GM18909 (cell line): ENCODE measurements at regions not wholly inside any gene's neighbourhood (a gene's known extent, or its start where the extent isn't known, plus 50 kb on each side); places are given as distances from the start of the nearest gene placed in this dataset.

Experiments
- ATAC-seq: cut with Tn5 transposase; IDR thresholded peaks from one replicate; pipeline ENCODE4 v1.9.1; 2021; ENCODE audit warnings: mild to moderate bottlenecking; ENCODE audit not compliant: unreplicated experiment, poor library complexity

DNA sequence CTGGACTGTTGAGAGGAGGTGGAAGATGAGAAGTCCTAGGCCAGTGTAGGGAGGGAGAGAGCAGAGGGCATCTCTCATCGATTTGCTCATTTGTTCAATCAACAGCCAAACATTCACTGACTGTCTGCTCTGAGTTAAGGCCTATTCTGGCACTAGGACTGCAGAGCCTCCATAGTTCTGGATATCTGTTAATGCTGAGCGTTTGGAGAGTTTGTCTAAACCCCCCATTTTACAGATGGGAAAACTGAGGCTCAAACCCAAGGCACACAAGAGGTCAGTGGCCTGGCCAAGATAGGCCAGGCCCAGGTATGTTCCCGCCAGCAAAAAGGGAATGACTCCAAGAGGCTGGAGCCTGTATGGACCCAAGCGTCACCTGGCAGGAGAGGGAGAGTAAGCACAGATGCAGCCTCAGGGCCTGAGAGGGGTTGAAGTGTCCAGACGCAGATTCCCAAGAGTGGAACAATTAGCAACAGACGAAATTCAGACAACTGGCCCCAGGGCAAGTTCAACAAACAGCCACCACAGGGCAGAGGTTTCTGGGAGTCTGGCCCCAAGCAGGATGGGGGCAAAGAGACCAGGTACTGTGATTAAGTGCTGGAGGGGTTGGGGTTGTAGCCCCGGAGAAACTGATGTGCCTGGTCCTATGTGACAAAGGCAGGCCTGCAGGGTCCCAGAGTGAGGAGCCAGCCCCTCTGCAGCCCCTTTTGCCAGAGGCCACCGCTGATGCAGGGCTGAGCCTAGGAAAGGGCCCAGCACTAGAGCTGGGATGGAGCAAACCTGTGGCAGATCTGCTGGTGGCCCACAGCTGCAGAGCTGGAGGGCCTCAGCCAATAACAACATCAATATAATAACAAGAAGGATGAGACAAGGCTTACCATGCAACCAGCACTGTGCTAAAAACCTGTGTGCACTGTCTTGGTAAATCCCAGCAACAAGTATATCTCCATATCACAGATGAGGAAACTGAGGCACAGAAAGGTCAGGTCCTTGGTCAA lies 245.1 kb upstream of the TLE3 start:
- no peak for ATAC-seq

GRCh38 chr15:70342141-70342540 lies 244.4 kb upstream of the TLE3 start:
- ATAC-seq: no peak

- no peak for ATAC-seq
Observed at GRCh38 chr15:70341566-70341965, 243.8 kb upstream of the TLE3 start.

DNA sequence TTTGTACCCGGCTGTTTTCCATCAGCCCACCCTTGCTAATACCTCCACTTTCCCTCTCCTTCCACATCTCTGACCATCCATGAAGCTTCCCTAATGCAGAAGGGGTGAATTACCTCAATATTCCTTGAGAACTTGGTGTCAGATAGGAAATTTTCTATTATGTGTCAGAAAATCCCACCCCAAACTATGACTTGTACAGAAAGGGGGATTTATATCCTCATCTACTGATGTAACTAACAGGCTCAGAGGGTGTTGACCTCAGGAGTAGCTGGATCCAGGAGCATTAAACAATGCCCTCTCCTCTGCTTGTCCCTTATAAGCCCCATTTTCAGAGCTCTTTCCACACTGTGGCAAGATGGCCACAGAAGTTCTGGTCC lies 242.8 kb upstream of the TLE3 start:
- ATAC-seq: no peak

DNA sequence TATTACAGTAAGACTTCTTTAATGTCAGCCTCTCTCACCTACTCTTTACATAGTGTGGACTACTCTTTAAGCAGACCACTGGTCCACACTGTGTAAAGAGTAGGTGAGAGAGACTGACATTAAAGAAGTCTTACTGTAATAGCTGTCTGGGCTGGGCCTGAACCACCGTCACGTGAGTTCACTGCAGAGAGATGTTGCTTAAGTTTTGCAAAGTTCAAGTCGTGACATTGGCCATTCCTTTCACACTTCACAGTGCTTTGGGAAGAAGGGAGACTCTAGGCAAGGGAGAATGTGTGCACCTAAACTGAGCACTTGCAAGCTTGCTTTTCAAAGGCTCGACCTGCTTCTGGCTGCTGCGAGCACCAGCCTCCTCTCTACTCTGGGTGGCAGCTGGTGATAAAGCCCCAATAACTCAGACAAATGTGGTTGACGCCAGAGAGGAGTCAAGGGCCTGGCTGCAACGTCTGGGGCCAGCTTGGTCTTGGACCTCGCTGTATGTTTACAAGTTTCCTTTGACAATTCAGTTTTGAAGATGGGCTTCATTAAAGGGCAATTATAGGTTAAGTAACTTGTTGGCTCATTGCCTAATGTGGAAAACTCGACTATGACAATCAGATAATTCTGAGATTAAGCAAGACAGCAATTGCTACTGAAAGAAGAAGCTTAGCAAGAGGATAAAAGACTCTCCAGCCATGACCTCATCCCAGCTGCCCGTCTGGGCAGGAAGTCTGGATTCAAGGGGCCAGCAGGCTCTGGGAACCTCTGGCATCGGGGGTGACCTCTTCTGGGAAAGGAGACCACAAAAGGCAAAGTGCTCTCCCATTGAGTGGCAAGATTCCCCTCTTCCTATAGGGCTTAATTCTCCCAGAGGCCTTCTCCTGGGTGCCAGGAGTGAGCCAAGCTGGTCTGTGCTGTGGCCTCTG lies 242.1 kb upstream of the TLE3 start:
- no peak for ATAC-seq

DNA sequence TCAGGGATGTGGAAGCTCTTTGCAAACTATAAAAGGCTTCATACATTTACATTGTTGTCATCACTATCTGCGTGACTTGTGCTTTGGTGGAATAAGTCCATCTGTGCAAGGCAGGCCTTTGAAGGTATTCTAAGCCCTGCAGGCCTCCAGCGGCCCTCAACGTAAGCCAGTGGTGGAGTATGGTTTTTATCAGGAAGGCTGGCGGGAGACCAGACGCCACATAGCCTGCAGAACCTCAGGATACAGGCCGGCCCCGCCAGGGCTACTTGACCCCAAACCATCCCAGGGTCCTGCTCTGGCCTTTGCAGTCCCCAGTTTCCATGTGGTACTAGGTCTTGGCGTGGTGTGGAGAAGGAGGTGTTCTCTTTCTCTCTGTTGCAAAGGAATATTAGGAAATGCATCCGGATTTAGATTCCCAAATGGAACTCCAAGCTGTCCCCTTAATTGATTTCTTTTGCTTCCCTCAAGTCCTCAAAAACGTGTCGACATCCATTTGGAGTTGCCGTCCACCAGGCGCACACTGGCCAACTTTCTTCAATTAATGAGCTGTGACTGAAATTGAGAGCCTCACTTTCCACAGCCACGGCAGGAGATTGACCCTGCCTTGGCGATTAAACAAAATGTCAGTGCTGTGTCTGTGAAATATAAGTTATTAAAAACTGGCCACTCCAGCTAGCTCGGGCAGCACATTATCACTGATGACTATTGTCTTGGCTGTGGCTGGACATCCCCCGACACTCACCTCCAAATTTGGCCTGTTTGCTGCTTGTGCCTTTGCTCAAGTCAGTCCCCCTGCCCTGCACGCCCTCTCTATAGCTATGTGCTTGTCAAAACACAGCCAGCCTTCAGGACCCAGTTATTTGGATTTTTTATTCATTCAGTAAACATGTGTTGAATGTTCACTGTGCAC lies 239.8 kb upstream of the TLE3 start:
- no peak for ATAC-seq

- ATAC-seq: no peak
Observed at GRCh38 chr15:70336425-70337009, 238.8 kb upstream of the TLE3 start.

- ATAC-seq: no peak
Observed at GRCh38 chr15:70334286-70334685, 236.6 kb upstream of the TLE3 start.

DNA sequence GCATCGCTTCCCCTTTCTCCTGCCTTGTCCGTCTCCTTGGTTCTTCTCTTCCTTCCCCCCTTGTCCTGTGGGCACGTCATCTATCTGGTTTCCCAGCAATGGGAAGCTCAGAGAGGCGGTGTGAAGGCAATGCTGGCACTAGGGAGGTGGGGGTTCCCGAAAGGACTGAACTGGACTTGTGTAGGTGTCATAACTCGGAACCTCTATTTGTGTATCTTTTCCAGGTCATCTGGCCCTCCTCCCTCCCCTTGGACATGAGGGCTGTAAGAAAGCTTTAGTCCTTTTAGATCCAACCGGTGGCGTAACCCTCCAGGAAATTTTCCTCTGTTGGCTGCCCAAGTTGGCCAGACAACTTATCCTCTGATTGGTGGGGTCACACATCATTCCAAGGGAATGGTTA lies 231.5 kb upstream of the TLE3 start:
- no peak for ATAC-seq

DNA sequence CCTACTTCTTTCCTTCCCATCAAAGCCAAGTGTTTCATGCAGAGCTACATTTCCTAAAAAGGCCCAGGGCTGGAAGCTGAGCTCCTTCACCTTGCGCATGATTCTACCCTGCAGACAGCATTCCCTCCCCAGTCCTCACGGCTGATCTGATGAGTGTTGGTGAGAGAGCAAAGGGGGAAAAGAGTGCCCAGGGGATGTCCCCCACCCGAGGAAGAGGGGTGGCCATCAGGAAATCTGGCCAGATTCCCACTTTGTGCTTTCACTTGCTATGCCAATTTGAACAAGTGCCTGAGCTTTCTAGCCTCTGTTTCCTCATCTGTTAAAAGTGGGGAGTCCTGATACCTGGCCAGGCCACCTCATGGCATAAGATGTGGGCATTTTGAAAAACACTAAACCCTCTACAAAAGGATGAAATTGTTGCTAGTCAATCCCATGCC lies 231.0 kb upstream of the TLE3 start:
- no peak for ATAC-seq

DNA sequence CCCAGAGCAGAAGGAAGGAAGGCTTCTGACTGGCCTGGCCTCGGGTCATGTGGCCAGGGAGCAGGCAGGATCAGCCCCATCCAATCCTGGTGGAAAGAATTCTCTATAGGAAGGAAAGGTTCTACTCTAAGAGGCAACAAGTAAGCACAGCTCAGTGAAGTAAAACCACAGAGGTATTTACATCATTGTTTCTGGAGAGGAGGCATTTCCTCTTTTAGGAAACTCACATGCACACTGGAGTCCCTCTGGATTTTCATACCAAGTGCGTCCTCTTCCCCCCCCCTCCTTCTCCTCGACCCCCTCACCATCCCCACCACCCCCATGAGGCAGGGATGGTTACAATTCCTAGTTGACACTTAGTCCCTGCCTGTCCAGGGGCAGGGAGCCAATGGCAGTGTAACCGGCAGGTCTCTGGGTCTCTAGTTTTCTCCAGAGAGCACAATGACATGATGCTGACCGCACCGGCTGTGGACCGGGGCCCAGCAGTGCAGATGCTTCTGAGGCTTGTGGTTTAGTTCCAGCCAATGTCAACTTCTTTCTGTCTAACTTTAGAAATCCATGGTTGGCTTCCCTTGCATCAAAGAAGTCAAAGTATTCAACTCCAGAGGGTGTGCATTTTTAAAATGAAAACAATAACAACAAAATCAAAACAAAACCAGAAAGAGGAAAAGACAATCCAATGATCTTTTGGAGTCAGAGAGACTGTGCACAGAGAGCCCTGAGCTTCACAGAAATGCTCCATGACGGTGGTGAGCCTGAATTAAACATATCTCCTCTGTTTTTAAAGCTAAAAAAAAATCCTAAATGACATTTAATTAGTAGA lies 230.3 kb upstream of the TLE3 start:
- no peak for ATAC-seq

DNA sequence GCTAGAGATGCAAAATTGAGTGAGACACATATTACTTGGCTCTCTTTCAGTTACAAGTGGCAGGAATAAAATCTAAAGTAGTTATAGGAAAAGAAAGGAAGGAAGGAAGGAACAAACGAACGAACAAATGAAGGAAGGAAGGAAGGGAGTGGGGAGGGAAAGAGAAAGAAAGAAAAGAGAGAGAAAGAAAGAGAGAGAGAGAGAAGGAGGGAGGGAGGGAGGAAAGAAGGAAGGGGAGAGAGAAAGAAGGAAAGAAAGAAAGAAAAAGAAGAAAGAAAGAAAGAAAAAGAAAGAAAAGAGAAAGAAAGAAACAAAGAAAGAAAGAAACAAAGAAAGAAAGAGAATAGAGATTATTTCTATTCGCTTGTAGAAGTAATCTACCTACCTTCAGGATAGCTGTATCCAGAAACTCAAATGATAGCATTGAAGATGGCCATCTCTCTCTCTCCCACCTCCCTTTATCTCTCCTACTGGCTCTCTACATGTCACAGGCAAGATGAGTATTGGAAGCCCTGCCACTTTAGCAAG lies 229.7 kb upstream of the TLE3 start:
- no peak for ATAC-seq

- ATAC-seq: no peak
Observed at GRCh38 chr15:70324001-70324974, 226.6 kb upstream of the TLE3 start.

DNA sequence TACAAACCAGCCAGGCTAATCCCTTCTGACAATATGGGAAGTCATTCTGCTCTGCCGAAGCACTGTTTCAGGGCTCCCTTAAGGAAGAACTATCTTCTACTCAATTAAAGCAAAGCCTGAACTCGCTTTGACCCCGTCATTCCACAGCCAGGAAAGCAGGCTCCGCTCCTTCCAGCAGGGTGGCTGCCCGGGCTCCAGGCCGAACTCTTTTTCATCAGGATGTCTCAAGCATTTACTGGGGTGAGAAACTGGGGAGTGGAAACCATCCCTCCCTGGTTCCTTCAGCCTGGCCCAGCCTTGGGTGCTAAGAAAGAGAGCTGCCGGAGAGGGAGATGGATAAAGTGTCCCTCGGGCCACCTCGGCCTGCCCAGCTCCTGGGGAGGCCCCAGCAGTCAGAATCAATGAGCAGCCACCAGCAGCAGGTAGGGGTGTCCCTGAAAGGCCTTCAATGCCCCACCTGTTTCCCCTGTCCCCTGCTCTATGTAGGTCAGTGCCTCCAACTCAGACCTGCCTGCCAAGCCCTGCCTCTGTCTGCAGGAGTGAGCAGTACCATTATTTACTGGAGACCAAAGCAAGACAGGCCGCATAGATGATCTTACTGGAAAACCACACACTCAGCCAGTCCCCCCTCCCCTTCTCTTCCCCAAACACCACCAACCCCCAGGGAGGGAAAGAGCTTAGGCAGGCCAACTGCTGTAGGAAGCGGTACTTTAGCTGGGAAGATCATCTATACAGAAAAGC lies 225.6 kb upstream of the TLE3 start:
- ATAC-seq: no peak

GRCh38 chr15:70322051-70322668 lies 224.4 kb upstream of the TLE3 start:
- ATAC-seq: no peak

GRCh38 chr15:70321172-70321819 lies 223.6 kb upstream of the TLE3 start:
- no peak for ATAC-seq
